A549 (cell line): ENCODE measurements at regions not wholly inside any gene's neighbourhood (a gene's known extent, or its start where the extent isn't known, plus 50 kb on each side); places are given as distances from the start of the nearest gene placed in this dataset.

ENCODE experiments used
- ATAC-seq, 2 experiments: fragments of 200-7000 bp in 1 of 2; fragments of >200 bp in 1 of 2; cut with Nextera tagmentation in 1 of 2; cut with Tn5 transposase in 1 of 2; 3 replicates each; pipeline versions ENCODE4 v1.8.0 to v1.9.1; 2018 to 2020; ENCODE audit warnings: mild to moderate bottlenecking in 1 of 2, moderate library complexity in 1 of 2
- CTCF ChIA-PET: fragments of 300-600 bp; sonication (Branson Sonifier 250); formaldehyde crosslinking; extraction: SDS; loops from one replicate; lab custom pipeline; 2021; ENCODE audit warnings: antibody characterized with exemption, inconsistent platforms; lab: Yijun Ruan, JAX
- POLR2A ChIA-PET: fragments of 350-600 bp; formaldehyde crosslinking; extraction: SDS; loops from one replicate; lab custom pipeline; 2021; ENCODE audit warnings: antibody characterized with exemption, inconsistent platforms; lab: Yijun Ruan, JAX
- DNase-seq, 2 experiments: peaks; one replicate each; pipeline versions ENCODE4 v3.0.0 to v3.0.0-alpha.2; 2011 to 2016; ENCODE audit warnings: low read depth in 1 of 2, low spot score in 1 of 2
- FAIRE-seq: peaks from 2 replicates; lab custom pipeline; 2011; peaks lifted over from hg19 to GRCh38; lab: Jason Lieb, UNC
- H3K27ac ChIP-seq, 2 experiments: fragments of >200 bp; sonication (Bioruptor Twin); formaldehyde crosslinking; 3 replicates each; pipeline ENCODE4 v1.5.1; 2016 to 2017
- H3K4me1 ChIP-seq: fragments of >200 bp; sonication (Bioruptor Twin); formaldehyde crosslinking; 3 replicates; pipeline ENCODE4 v1.6.1; 2016
- H3K4me2 ChIP-seq: fragments of >200 bp; sonication (Bioruptor Twin); formaldehyde crosslinking; 3 replicates; pipeline ENCODE4 v1.6.1; 2016
- H3K4me3 ChIP-seq: fragments of >200 bp; sonication (Bioruptor Twin); formaldehyde crosslinking; 3 replicates; pipeline ENCODE4 v1.5.1; 2016
- H3K9me3 ChIP-seq: fragments of >200 bp; sonication (Bioruptor Twin); formaldehyde crosslinking; 3 replicates; pipeline ENCODE4 v1.6.1; 2016
- BHLHE40 ChIP-seq: IDR thresholded peaks from 2 replicates; pipeline ENCODE4 v1.6.1; 2012; ENCODE audit warnings: low read depth, low read length, inconsistent platforms
- CBX2 ChIP-seq: fragments of 200-600 bp; sonication (generic); IDR thresholded peaks from 2 replicates; pipeline ENCODE4 v1.6.1; 2016; ENCODE audit warnings: low read depth, mild to moderate bottlenecking, borderline replicate concordance
- CBX8 ChIP-seq: fragments of 200-600 bp; sonication (generic); IDR thresholded peaks from 2 replicates; pipeline ENCODE4 v1.6.1; 2016
- CHD2 ChIP-seq: fragments of 150-350 bp; IDR thresholded peaks from 2 replicates; pipeline ENCODE4 v1.6.1; 2014; ENCODE audit warnings: low read length; ENCODE audit not compliant: partially characterized antibody
- FOSB ChIP-seq: fragments of 250-450 bp; sonication (Bioruptor Pico); IDR thresholded peaks from 2 replicates; pipeline ENCODE4 v1.5.0; 2020; ENCODE audit warnings: mild to moderate bottlenecking, moderate library complexity
- FOXS1 ChIP-seq: fragments of 250-450 bp; sonication (Bioruptor Pico); IDR thresholded peaks from 2 replicates; pipeline ENCODE4 v1.5.0; 2020; ENCODE audit warnings: mild to moderate bottlenecking, moderate library complexity
- HDAC2 ChIP-seq: fragments of 200-600 bp; sonication (generic); IDR thresholded peaks from 2 replicates; pipeline ENCODE4 v1.6.1; 2016
- HOXA7 ChIP-seq: fragments of 250-450 bp; sonication (Bioruptor Pico); IDR thresholded peaks from 2 replicates; pipeline ENCODE4 v1.5.0; 2020; ENCODE audit warnings: mild to moderate bottlenecking, moderate library complexity
- HOXB13 ChIP-seq: fragments of 250-450 bp; sonication (Bioruptor Pico); IDR thresholded peaks from 2 replicates; pipeline ENCODE4 v1.5.0; 2020; ENCODE audit warnings: low read depth, mild to moderate bottlenecking, moderate library complexity
- HOXB5 ChIP-seq: fragments of 250-450 bp; sonication (Bioruptor Pico); IDR thresholded peaks from 2 replicates; pipeline ENCODE4 v1.5.0; 2020; ENCODE audit warnings: mild to moderate bottlenecking, moderate library complexity
- KDM5A ChIP-seq: fragments of 200-600 bp; sonication (generic); IDR thresholded peaks from 2 replicates; pipeline ENCODE4 v1.6.1; 2016; ENCODE audit warnings: antibody characterized with exemption, mild to moderate bottlenecking
- MAFK ChIP-seq: fragments of 450-650 bp; IDR thresholded peaks from 2 replicates; pipeline ENCODE4 v1.6.1; 2014; ENCODE audit not compliant: partially characterized antibody
- MYC ChIP-seq: IDR thresholded peaks from 2 replicates; pipeline ENCODE4 v1.6.1; 2012; ENCODE audit warnings: mild to moderate bottlenecking, inconsistent platforms, low read length, improper control_type of control experiment, borderline replicate concordance
- NFE2L2 ChIP-seq: fragments of 150-350 bp; conservative IDR thresholded peaks from 2 replicates; pipeline ENCODE4 v1.6.1; 2014; ENCODE audit warnings: low read length
- NR3C1 ChIP-seq: fragments of >200 bp; sonication (Bioruptor Twin); formaldehyde crosslinking; IDR thresholded peaks from 3 replicates; pipeline ENCODE4 v1.6.1; 2017
- PHF8 ChIP-seq: fragments of 200-600 bp; sonication (generic); IDR thresholded peaks from 2 replicates; pipeline ENCODE4 v1.6.1; 2016; ENCODE audit warnings: low read depth, mild to moderate bottlenecking, antibody characterized with exemption, moderate library complexity, borderline replicate concordance
- POLR2A ChIP-seq: IDR thresholded peaks from 2 replicates; pipeline ENCODE4 v1.6.1; 2012; ENCODE audit warnings: mild to moderate bottlenecking, low read length
- RARB ChIP-seq: fragments of 250-450 bp; sonication (Bioruptor Pico); IDR thresholded peaks from 2 replicates; pipeline ENCODE4 v1.8.0; 2021; ENCODE audit warnings: mild to moderate bottlenecking, moderate library complexity
- SMC3 ChIP-seq: fragments of >200 bp; sonication (Bioruptor Twin); formaldehyde crosslinking; IDR thresholded peaks from 3 replicates; pipeline ENCODE4 v1.6.1; 2018; ENCODE audit warnings: inconsistent platforms
- TFCP2L1 ChIP-seq: fragments of 250-450 bp; sonication (Bioruptor Pico); IDR thresholded peaks from 2 replicates; pipeline ENCODE4 v1.5.0; 2021; ENCODE audit warnings: mild to moderate bottlenecking
- ZFP36 ChIP-seq: fragments of 450-650 bp; IDR thresholded peaks from 2 replicates; pipeline ENCODE4 v1.6.1; 2014; ENCODE audit warnings: borderline replicate concordance; ENCODE audit not compliant: partially characterized antibody
- ZNF302 ChIP-seq: fragments of 250-450 bp; sonication (Bioruptor Pico); IDR thresholded peaks from 2 replicates; pipeline ENCODE4 v1.9.0; 2021; ENCODE audit warnings: inconsistent platforms, mild to moderate bottlenecking, moderate library complexity
- WGBS: methylation state at CpG from one replicate; pipeline ENCODE4 v1.1.6; 2017; ENCODE audit errors: missing lambda C conversion rate; 5-methylcytosine and 5-hydroxymethylcytosine counted together
- TF ChIP-seq, protein P1 (sequence below): fragments of >200 bp; sonication (Bioruptor Twin); formaldehyde crosslinking; IDR thresholded peaks from 2 replicates; pipeline ENCODE4 v1.6.1; 2016
- TF ChIP-seq, protein P2 (sequence below): fragments of >200 bp; sonication (Bioruptor Twin); formaldehyde crosslinking; IDR thresholded peaks from 3 replicates; pipeline ENCODE4 v1.5.1; 2016
- TF ChIP-seq, protein P3 (sequence below): fragments of 150-350 bp; IDR thresholded peaks from 2 replicates; pipeline ENCODE4 v1.6.1; 2014; ENCODE audit warnings: low read depth, mild to moderate bottlenecking, low read length
- TF ChIP-seq, protein P4 (sequence below): IDR thresholded peaks from 2 replicates; pipeline ENCODE4 v1.6.1; 2012
- TF ChIP-seq, protein P5 (sequence below): fragments of 250-450 bp; sonication (Bioruptor Pico); IDR thresholded peaks from 2 replicates; pipeline ENCODE4 v1.5.0; 2020; ENCODE audit warnings: low read depth, mild to moderate bottlenecking, moderate library complexity
- TF ChIP-seq, protein P6 (sequence below): fragments of >200 bp; sonication (Bioruptor Twin); formaldehyde crosslinking; IDR thresholded peaks from 3 replicates; pipeline ENCODE4 v1.6.1; 2016
- TF ChIP-seq, protein P7 (sequence below): IDR thresholded peaks from 2 replicates; pipeline ENCODE4 v1.6.1; 2012

DNA sequence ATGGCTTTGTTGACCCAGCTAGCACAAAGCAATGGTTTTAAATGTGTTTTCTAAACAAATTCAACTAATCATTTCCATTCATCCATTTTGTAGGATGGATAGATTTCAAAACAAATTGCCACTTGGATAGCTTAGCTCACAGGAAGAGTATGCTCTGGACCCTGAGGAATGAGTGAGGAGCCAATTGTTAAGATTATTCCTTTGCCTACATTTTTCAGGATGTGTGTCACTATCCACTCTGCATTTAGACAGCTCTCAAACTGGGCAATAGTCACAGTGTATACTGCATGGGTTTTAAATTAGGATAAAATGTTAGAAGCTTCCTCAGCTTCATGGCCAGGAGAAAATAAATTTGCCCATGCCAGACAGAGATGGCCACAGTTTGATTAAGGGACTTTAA is 605.6 kb upstream of the TEX47 start:
- H3K4me1 ChIP-seq, result no peaks in the 10 kb centered on the region
- FAIRE-seq (no peak), ATAC-seq (no peak), DNase-seq (no peak)
- no peaks in the 10 kb centered on the region for H3K9me3 ChIP-seq
- H3K27ac ChIP-seq, result no peak overlapping the region
- no peak overlapping the region for H3K4me2 ChIP-seq
- ChIA-PET CTCF (no interaction called here), POLR2A (no interaction called here)
- no peak overlapping the region for H3K4me3 ChIP-seq
- no peak for TF ChIP-seq HOXB5 (CRISPR knock-in tag)
- TF ChIP-seq NR3C1, result no peak
- TF ChIP-seq MAFK, result no peak
- TF ChIP-seq, protein P1, sequence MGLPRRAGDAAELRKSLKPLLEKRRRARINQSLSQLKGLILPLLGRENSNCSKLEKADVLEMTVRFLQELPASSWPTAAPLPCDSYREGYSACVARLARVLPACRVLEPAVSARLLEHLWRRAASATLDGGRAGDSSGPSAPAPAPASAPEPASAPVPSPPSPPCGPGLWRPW, result no peak
- no peak for TF ChIP-seq NFE2L2
- no peak for TF ChIP-seq HDAC2
- TF ChIP-seq, protein P2, sequence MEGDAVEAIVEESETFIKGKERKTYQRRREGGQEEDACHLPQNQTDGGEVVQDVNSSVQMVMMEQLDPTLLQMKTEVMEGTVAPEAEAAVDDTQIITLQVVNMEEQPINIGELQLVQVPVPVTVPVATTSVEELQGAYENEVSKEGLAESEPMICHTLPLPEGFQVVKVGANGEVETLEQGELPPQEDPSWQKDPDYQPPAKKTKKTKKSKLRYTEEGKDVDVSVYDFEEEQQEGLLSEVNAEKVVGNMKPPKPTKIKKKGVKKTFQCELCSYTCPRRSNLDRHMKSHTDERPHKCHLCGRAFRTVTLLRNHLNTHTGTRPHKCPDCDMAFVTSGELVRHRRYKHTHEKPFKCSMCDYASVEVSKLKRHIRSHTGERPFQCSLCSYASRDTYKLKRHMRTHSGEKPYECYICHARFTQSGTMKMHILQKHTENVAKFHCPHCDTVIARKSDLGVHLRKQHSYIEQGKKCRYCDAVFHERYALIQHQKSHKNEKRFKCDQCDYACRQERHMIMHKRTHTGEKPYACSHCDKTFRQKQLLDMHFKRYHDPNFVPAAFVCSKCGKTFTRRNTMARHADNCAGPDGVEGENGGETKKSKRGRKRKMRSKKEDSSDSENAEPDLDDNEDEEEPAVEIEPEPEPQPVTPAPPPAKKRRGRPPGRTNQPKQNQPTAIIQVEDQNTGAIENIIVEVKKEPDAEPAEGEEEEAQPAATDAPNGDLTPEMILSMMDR, result no peak
- no peak for TF ChIP-seq ZNF302

DNA sequence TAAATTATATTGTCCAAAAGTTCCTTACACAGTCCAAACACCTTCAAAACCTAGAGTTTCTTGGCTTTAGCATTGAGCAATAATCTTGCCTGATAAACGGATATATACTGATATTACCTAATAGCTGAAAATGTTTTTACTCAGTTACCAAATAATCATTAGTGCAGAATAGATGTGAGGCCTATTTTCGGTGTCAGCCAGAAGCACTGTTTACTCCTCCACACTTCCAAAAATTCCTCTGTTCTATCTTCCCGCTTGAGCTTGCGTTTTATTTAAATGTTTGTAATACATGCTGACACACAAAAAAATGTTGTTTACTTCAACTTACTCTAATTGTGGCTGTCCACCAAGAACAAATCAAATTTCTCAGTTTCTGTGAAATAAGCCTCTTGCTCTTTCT is 606.2 kb upstream of the TEX47 start:
- no peak for DNase-seq
- CTCF ChIA-PET, result no interaction called here

DNA sequence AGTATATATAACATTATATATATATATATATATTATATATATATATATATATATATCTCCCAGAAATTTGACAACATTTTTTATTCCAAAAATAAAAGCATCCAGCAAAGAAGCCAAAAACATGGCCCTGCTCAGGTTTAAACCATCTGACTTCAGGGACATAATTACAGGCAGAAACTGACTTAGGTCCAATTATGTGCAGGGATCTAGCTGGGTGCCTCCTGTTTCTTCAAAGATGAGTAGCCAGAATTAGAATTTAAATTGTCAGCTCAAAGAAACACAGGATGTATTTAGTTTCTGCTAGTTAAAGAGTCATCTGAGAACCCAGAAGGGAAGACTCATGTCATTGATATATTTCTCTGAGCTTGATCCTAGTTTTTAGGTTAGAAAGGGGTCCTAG is 656.4 kb upstream of the TEX47 start:
- no peak for ATAC-seq
- no peaks in the 10 kb centered on the region; the same call in 2 of the 3 replicates for H3K9me3 ChIP-seq
- no peak for FAIRE-seq
- ChIA-PET CTCF (no interaction called here), POLR2A (no interaction called here)
- H3K4me2 ChIP-seq, result no peak overlapping the region
- H3K4me1 ChIP-seq, result no peaks in the 10 kb centered on the region
- no peak overlapping the region for H3K27ac ChIP-seq
- no peak for DNase-seq
- H3K4me3 ChIP-seq, result no peak overlapping the region
- TF ChIP-seq, protein P3, sequence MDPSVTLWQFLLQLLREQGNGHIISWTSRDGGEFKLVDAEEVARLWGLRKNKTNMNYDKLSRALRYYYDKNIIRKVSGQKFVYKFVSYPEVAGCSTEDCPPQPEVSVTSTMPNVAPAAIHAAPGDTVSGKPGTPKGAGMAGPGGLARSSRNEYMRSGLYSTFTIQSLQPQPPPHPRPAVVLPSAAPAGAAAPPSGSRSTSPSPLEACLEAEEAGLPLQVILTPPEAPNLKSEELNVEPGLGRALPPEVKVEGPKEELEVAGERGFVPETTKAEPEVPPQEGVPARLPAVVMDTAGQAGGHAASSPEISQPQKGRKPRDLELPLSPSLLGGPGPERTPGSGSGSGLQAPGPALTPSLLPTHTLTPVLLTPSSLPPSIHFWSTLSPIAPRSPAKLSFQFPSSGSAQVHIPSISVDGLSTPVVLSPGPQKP, result no peak
- TF ChIP-seq NR3C1 (no peak), BHLHE40 (no peak), PHF8 (no peak), FOSB (CRISPR knock-in tag) (no peak), CHD2 (no peak), CBX8 (no peak), SMC3 (no peak), HOXA7 (CRISPR knock-in tag) (no peak), RARB (CRISPR knock-in tag) (no peak), HOXB13 (CRISPR knock-in tag) (no peak)
- TF ChIP-seq, protein P2, result no peak
- TF ChIP-seq, protein P4, sequence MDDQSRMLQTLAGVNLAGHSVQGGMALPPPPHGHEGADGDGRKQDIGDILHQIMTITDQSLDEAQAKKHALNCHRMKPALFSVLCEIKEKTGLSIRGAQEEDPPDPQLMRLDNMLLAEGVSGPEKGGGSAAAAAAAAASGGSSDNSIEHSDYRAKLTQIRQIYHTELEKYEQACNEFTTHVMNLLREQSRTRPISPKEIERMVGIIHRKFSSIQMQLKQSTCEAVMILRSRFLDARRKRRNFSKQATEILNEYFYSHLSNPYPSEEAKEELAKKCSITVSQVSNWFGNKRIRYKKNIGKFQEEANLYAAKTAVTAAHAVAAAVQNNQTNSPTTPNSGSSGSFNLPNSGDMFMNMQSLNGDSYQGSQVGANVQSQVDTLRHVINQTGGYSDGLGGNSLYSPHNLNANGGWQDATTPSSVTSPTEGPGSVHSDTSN, result no peak
- TF ChIP-seq, protein P5, sequence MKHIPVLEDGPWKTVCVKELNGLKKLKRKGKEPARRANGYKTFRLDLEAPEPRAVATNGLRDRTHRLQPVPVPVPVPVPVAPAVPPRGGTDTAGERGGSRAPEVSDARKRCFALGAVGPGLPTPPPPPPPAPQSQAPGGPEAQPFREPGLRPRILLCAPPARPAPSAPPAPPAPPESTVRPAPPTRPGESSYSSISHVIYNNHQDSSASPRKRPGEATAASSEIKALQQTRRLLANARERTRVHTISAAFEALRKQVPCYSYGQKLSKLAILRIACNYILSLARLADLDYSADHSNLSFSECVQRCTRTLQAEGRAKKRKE (CRISPR knock-in tag), result no peak

More for the DNA sequence above, 606.2 kb upstream of the TEX47 start:
- no peak for TF ChIP-seq ZFP36
- no peak for TF ChIP-seq BHLHE40
- no peak for TF ChIP-seq NFE2L2
- TF ChIP-seq POLR2A, result no peak
- TF ChIP-seq, protein P6, sequence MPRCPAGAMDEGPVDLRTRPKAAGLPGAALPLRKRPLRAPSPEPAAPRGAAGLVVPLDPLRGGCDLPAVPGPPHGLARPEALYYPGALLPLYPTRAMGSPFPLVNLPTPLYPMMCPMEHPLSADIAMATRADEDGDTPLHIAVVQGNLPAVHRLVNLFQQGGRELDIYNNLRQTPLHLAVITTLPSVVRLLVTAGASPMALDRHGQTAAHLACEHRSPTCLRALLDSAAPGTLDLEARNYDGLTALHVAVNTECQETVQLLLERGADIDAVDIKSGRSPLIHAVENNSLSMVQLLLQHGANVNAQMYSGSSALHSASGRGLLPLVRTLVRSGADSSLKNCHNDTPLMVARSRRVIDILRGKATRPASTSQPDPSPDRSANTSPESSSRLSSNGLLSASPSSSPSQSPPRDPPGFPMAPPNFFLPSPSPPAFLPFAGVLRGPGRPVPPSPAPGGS, result no peak
- TF ChIP-seq CBX2, result no peak
- TF ChIP-seq FOXS1, result no peak
- TF ChIP-seq, protein P7, sequence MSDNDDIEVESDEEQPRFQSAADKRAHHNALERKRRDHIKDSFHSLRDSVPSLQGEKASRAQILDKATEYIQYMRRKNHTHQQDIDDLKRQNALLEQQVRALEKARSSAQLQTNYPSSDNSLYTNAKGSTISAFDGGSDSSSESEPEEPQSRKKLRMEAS, result no peak
- no peak for TF ChIP-seq TFCP2L1
- TF ChIP-seq, protein P1, result no peak
- no peak for TF ChIP-seq MYC
- no peak for TF ChIP-seq ZNF302
- TF ChIP-seq HOXB13 (CRISPR knock-in tag), result no peak
- TF ChIP-seq KDM5A, result no peak
- H3K4me1 ChIP-seq, result no peaks in the 10 kb centered on the region
- 41% methylated on average over 4 of the region's 4 CpGs for WGBS
- POLR2A ChIA-PET, result no interaction called here
- H3K4me2 ChIP-seq, result no peak overlapping the region
- no peak overlapping the region for H3K4me3 ChIP-seq
- FAIRE-seq, result no peak
- no peak overlapping the region for H3K27ac ChIP-seq
- H3K9me3 ChIP-seq, result no peaks in the 10 kb centered on the region
- ATAC-seq, result no peak
